ENCODE measurements at regions not wholly inside any gene's neighbourhood (a gene's known extent, or its start where the extent isn't known, plus 50 kb on each side); places are given as distances from the start of the nearest gene placed in this dataset.

- DNase-seq, result no peak
- ATAC-seq, result no peak
- Mint-ChIP-seq H3K4me3 (no peak overlapping the region), H3K27me3 (ENCODE audit: low read depth) (no peaks in the 10 kb centered on the region), H3K9me3 (no peaks in the 10 kb centered on the region), H3K4me1 (ENCODE audit: low read depth) (no peaks in the 10 kb centered on the region), H3K36me3 (ENCODE audit: insufficient read depth) (no peaks in the 10 kb centered on the region)
These were observed 86.5 kb downstream of the PSMG1 start for GRCh38 chr21:39096754-39097153.

GRCh38 chr21:39095681-39096080, 87.6 kb downstream of the PSMG1 start:
- H3K27me3 Mint-ChIP-seq (ENCODE audit: low read depth), result no peaks in the 10 kb centered on the region
- H3K4me1 Mint-ChIP-seq (ENCODE audit: low read depth), result no peaks in the 10 kb centered on the region
- no peak overlapping the region for H3K4me3 Mint-ChIP-seq
- ATAC-seq, result no peak
- no peak for DNase-seq
- H3K36me3 Mint-ChIP-seq (ENCODE audit: insufficient read depth), result no peaks in the 10 kb centered on the region
- H3K9me3 Mint-ChIP-seq, result no peaks in the 10 kb centered on the region

GRCh38 chr21:39094847-39095579, 88.2 kb downstream of the PSMG1 start:
- DNase-seq (no peak), ATAC-seq (no peak)
- H3K4me3 Mint-ChIP-seq, result no peak overlapping the region
- H3K9me3 Mint-ChIP-seq, result no peaks in the 10 kb centered on the region
- no peaks in the 10 kb centered on the region for H3K27me3 Mint-ChIP-seq (ENCODE audit: low read depth)
- no peaks in the 10 kb centered on the region for H3K36me3 Mint-ChIP-seq (ENCODE audit: insufficient read depth)
- H3K4me1 Mint-ChIP-seq (ENCODE audit: low read depth), result no peaks in the 10 kb centered on the region

GRCh38 chr21:39094087-39094780, 89.0 kb downstream of the PSMG1 start:
- ATAC-seq (no peak), DNase-seq (no peak)
- Mint-ChIP-seq H3K9me3 (no peaks in the 10 kb centered on the region), H3K27me3 (ENCODE audit: low read depth) (no peaks in the 10 kb centered on the region), H3K36me3 (ENCODE audit: insufficient read depth) (no peaks in the 10 kb centered on the region), H3K4me3 (no peak overlapping the region), H3K4me1 (ENCODE audit: low read depth) (no peaks in the 10 kb centered on the region)

DNA sequence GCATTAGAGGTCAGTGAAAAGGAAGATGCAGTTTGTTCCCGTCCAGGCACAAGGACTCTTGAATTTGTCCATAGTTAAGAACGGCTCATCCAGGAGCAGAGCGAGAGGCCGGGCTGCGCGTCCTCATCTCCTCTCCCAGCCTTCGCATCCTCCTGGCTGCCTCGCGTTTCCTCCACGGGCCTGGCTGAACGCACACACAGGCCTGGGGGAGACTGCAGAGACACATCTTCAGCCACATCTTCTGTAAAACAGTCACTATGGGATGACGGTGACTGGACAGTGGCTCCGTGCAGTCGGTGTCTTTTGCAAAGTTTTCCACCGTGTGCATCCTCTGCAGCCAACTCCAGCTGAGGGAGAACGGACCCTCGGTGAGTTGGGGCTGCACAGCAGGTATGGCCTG, 89.7 kb downstream of the PSMG1 start:
- ATAC-seq, result no peak
- Mint-ChIP-seq H3K9me3 (no peaks in the 10 kb centered on the region), H3K4me3 (no peak overlapping the region), H3K4me1 (ENCODE audit: low read depth) (no peaks in the 10 kb centered on the region), H3K36me3 (ENCODE audit: insufficient read depth) (no peaks in the 10 kb centered on the region), H3K27me3 (ENCODE audit: low read depth) (no peaks in the 10 kb centered on the region)
- DNase-seq, result no peak

DNA sequence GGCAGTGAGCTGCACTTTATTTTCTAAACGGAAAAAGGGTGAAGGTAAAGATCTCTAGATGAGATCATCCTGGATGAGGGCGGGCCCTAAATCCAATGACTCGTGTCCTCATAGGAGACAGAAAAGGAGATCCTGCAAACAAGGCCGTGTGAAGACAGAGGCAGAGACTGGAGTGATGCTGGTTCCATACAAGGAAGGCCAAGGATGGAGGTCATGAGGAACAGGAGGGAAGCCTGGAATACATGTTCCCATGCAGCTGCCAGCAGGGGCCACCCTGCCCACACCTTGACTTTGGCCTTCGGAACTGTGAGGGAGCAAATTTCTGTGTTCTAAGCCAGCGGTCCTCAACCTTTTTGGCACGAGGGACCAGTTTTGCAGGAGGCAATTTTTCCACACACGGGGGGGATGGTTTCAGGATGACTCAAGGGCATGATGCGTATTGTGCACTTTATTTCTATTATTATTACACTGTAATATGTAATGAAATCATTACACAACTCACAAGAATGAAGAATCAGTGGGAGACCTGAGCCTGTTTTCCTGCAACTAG, 94.3 kb downstream of the PSMG1 start:
- ATAC-seq, result no peak

GRCh38 chr21:39088031-39088370, 95.2 kb downstream of the PSMG1 start:
- Mint-ChIP-seq H3K27me3 (ENCODE audit: low read depth) (no peaks in the 10 kb centered on the region), H3K4me3 (no peak overlapping the region), H3K4me1 (ENCODE audit: low read depth) (no peaks in the 10 kb centered on the region), H3K36me3 (ENCODE audit: insufficient read depth) (no peaks in the 10 kb centered on the region), H3K9me3 (no peaks in the 10 kb centered on the region)
- DNase-seq (no peak), ATAC-seq (no peak)

More for the DNA sequence above, 94.3 kb downstream of the PSMG1 start:
- no peaks in the 10 kb centered on the region for H3K4me1 Mint-ChIP-seq (ENCODE audit: low read depth)
- H3K4me3 Mint-ChIP-seq, result no peak overlapping the region
- H3K27me3 Mint-ChIP-seq (ENCODE audit: low read depth), result no peaks in the 10 kb centered on the region
- no peak for DNase-seq
- no peaks in the 10 kb centered on the region for H3K9me3 Mint-ChIP-seq
- no peaks in the 10 kb centered on the region for H3K36me3 Mint-ChIP-seq (ENCODE audit: insufficient read depth)

GRCh38 chr21:39087238-39088030, 95.8 kb downstream of the PSMG1 start:
- DNase-seq (no peak), ATAC-seq (no peak)
- Mint-ChIP-seq H3K36me3 (ENCODE audit: insufficient read depth) (no peaks in the 10 kb centered on the region), H3K9me3 (no peaks in the 10 kb centered on the region), H3K4me1 (ENCODE audit: low read depth) (no peaks in the 10 kb centered on the region), H3K27me3 (ENCODE audit: low read depth) (no peaks in the 10 kb centered on the region), H3K4me3 (no peak overlapping the region)

DNA sequence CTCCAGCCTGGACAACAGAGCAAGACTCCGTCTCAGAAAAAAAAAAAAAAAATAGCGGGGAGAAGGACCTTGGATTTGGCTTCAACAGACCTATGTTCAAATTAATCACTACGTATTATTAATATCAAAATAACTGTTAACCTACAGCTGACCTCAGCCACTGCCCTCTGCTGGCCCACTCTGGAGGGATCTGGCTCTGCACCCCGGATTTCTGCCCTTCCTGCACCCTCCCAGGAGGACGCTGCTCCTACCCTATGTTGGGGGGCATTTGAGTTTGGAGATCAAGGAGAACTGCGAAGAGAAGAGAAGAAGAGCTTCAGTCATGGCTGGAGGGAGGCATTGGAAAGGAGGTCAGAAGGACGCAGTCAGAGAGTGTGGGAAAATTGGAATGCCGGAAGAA, 96.7 kb downstream of the PSMG1 start:
- H3K4me3 Mint-ChIP-seq, result no peak overlapping the region
- no peaks in the 10 kb centered on the region for H3K27me3 Mint-ChIP-seq (ENCODE audit: low read depth)
- no peaks in the 10 kb centered on the region for H3K9me3 Mint-ChIP-seq
- no peak for DNase-seq
- H3K4me1 Mint-ChIP-seq (ENCODE audit: low read depth), result no peaks in the 10 kb centered on the region
- no peak for ATAC-seq
- no peaks in the 10 kb centered on the region for H3K36me3 Mint-ChIP-seq (ENCODE audit: insufficient read depth)

GRCh38 chr21:39085843-39086405, 97.3 kb downstream of the PSMG1 start:
- Mint-ChIP-seq H3K4me3 (no peak overlapping the region), H3K27me3 (ENCODE audit: low read depth) (peaks cover 3% of the 10 kb centered on the region), H3K36me3 (ENCODE audit: insufficient read depth) (no peaks in the 10 kb centered on the region), H3K9me3 (no peaks in the 10 kb centered on the region), H3K4me1 (ENCODE audit: low read depth) (no peaks in the 10 kb centered on the region)
- DNase-seq (no peak), ATAC-seq (no peak)

DNA sequence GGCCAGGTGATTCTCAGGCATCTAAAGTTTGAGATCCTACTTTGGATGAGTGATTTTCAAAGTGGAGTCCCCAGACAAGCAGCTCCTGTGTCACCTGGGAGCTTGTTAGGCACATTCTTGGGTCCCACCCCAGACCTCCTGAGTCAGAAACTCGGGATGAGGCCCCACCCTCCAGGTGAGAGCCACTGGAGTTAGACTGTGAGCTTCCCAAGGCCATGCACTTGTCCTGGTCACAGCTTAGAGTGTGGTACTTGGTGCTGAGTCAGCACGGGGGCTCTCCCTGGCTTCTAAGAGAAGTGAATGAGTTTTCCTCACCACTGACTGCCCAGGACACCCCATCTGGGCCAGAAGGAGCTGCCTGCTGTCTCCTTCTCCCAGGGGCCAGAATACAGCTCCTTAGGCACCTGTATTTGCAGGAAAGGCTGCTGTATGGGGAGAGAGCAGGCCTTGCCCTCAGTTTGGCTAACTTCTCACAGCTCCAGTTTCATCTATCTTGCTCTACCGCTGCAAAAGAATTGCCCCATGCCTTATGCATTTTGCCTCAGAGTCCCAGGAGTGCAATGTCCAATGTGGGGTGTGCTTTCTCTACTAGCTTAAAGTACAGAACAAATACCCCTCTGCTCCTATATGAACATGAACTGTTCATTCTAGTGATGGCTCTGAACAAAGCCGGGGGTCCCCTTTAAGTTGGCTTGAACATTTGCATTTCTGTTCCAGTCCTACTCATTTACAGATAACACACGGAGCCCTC, 98.1 kb downstream of the PSMG1 start:
- no peaks in the 10 kb centered on the region for H3K4me1 Mint-ChIP-seq (ENCODE audit: low read depth)

GRCh38 chr21:39084073-39084472, 99.2 kb downstream of the PSMG1 start:
- no peaks in the 10 kb centered on the region for H3K36me3 Mint-ChIP-seq (ENCODE audit: insufficient read depth)
- H3K4me1 Mint-ChIP-seq (ENCODE audit: low read depth), result no peaks in the 10 kb centered on the region
- no peak overlapping the region for H3K4me3 Mint-ChIP-seq
- H3K27me3 Mint-ChIP-seq (ENCODE audit: low read depth), result peaks cover 3% of the 10 kb centered on the region
- H3K9me3 Mint-ChIP-seq, result no peaks in the 10 kb centered on the region
- DNase-seq, result no peak
- no peak for ATAC-seq

More for the DNA sequence above, 98.1 kb downstream of the PSMG1 start:
- ATAC-seq (no peak), DNase-seq (no peak)
- Mint-ChIP-seq H3K4me3 (no peak overlapping the region), H3K9me3 (no peaks in the 10 kb centered on the region), H3K27me3 (ENCODE audit: low read depth) (peaks cover 3% of the 10 kb centered on the region), H3K36me3 (ENCODE audit: insufficient read depth) (no peaks in the 10 kb centered on the region)

- Mint-ChIP-seq H3K4me3 (no peak overlapping the region), H3K4me1 (ENCODE audit: low read depth) (no peaks in the 10 kb centered on the region), H3K36me3 (ENCODE audit: insufficient read depth) (no peaks in the 10 kb centered on the region), H3K27me3 (ENCODE audit: low read depth) (peaks cover 5% of the 10 kb centered on the region), H3K9me3 (no peaks in the 10 kb centered on the region)
- DNase-seq (no peak), ATAC-seq (no peak)
These were observed 99.8 kb downstream of the PSMG1 start for GRCh38 chr21:39083377-39084008.
